CD4-positive, alpha-beta T cell (primary cell): ENCODE measurements at regions not wholly inside any gene's neighbourhood (a gene's known extent, or its start where the extent isn't known, plus 50 kb on each side); places are given as distances from the start of the nearest gene placed in this dataset.

ENCODE experiments used
- ATAC-seq: fragments of 200-7000 bp; cut with Tn5 transposase; one replicate; pipeline ENCODE4 v1.10.0; 2022; ENCODE audit warnings: mild to moderate bottlenecking; ENCODE audit not compliant: poor library complexity
- CTCF ChIA-PET: fragments of 350-600 bp; sonication (Branson Sonifier 250); formaldehyde crosslinking; loops from one replicate; lab custom pipeline; 2021; ENCODE audit warnings: antibody characterized with exemption, inconsistent platforms; lab: Charles Lee
- POLR2A ChIA-PET: fragments of 350-600 bp; sonication (Branson Sonifier 250); formaldehyde crosslinking; loops from one replicate; lab custom pipeline; 2021; ENCODE audit warnings: antibody characterized with exemption, inconsistent platforms; lab: Charles Lee
- DNase-seq, 14 experiments: peaks; one replicate each; pipeline ENCODE4 v3.0.0-alpha.2; 2013 to 2020; ENCODE audit warnings: mixed read lengths in 2 of 14
- H3K27ac ChIP-seq, 2 donors: one replicate each; pipeline versions ENCODE4 v1.5.1 to v1.7.0; 2013; ENCODE audit warnings: low read length in 2 of 2, low read depth in 1 of 2, mild to moderate bottlenecking in 1 of 2
- H3K27me3 ChIP-seq, 2 experiments: 1 replicate in 1 of 2; 2 replicates in 1 of 2; pipeline versions ENCODE4 v1.6.1 to v1.7.0; 2013; ENCODE audit warnings: low read length in 2 of 2, control low read depth in 1 of 2, mild to moderate bottlenecking in 1 of 2, moderate library complexity in 1 of 2; ENCODE audit not compliant: insufficient read depth in 2 of 2, control insufficient read depth in 1 of 2
- H3K36me3 ChIP-seq: one replicate; pipeline ENCODE4 v1.6.1; 2013; ENCODE audit warnings: low read length, control low read depth; ENCODE audit not compliant: insufficient read depth
- H3K4me1 ChIP-seq: one replicate; pipeline ENCODE4 v1.6.1; 2013; ENCODE audit warnings: low read length, control low read depth; ENCODE audit not compliant: insufficient read depth
- H3K4me3 ChIP-seq: one replicate; pipeline ENCODE4 v1.5.1; 2013; ENCODE audit warnings: mild to moderate bottlenecking, low read length, moderate library complexity
- H3K9me3 ChIP-seq, 2 experiments: 1 replicate in 1 of 2; 2 replicates in 1 of 2; pipeline versions ENCODE4 v1.6.1 to v1.7.0; 2013; ENCODE audit warnings: low read length in 2 of 2, mild to moderate bottlenecking in 2 of 2, control low read depth in 1 of 2, moderate library complexity in 1 of 2; ENCODE audit not compliant: control insufficient read depth in 1 of 2, insufficient read depth in 1 of 2
- H3K27ac Mint-ChIP-seq: one replicate; pipeline ENCODE4 v1.8.0; 2020; ENCODE audit warnings: mixed read lengths
- H3K27me3 Mint-ChIP-seq: one replicate; pipeline ENCODE4 v1.8.0; 2021; ENCODE audit warnings: mixed read lengths
- H3K36me3 Mint-ChIP-seq: one replicate; pipeline ENCODE4 v1.8.0; 2021; ENCODE audit warnings: low read depth, mixed read lengths
- H3K4me1 Mint-ChIP-seq: one replicate; pipeline ENCODE4 v1.8.0; 2021; ENCODE audit warnings: low read depth, mixed read lengths
- H3K4me3 Mint-ChIP-seq: one replicate; pipeline ENCODE4 v1.8.0; 2020; ENCODE audit warnings: mild to moderate bottlenecking, mixed read lengths
- H3K9me3 Mint-ChIP-seq: one replicate; pipeline ENCODE4 v1.8.0; 2020; ENCODE audit warnings: mixed read lengths
- CTCF ChIP-seq: fragments of 200-600 bp; IDR thresholded peaks from one replicate; pipeline ENCODE4 v1.8.0; 2022; ENCODE audit warnings: antibody characterized with exemption, mild to moderate bottlenecking
- intact Hi-C, 2 experiments: fragments of 100-400 bp; cut with DNase I in 1 of 2; cut with micrococcal nuclease in 1 of 2; formaldehyde crosslinking; loops; one replicate each; pipeline versions ENCODE4 v1.15.1 to v1.9.0; 2023 to 2025; cut with DNase I, micrococcal nuclease

- CTCF ChIA-PET = no interaction called here
- no peak overlapping the region for H3K4me3 ChIP-seq
- no peaks in the 10 kb centered on the region for H3K27me3 ChIP-seq
- H3K27ac Mint-ChIP-seq = no peak overlapping the region
- intact Hi-C loops = no loop called here
- H3K4me1 Mint-ChIP-seq = peaks cover 27% of the 10 kb centered on the region
- POLR2A ChIA-PET = interaction anchor here (1.4 kb wide), 1 partner anchor 9 kb away, joined by 3 read pairs; no protein-coding TSS in a partner anchor
- no peaks in the 10 kb centered on the region for H3K9me3 Mint-ChIP-seq
- H3K4me3 Mint-ChIP-seq = no peak overlapping the region
- no peaks in the 10 kb centered on the region for H3K9me3 ChIP-seq
- no peaks in the 10 kb centered on the region for H3K27me3 Mint-ChIP-seq
- ATAC-seq (no peak), DNase-seq (no peak)
- no peak for TF ChIP-seq CTCF
- H3K4me1 ChIP-seq = no peaks in the 10 kb centered on the region
- H3K36me3 Mint-ChIP-seq = no peaks in the 10 kb centered on the region
- no peak overlapping the region for H3K27ac ChIP-seq
- no peaks in the 10 kb centered on the region for H3K36me3 ChIP-seq
These were observed 273.3 kb downstream of the MAN2A1 start for GRCh38 chr5:109962882-109963603.

- Mint-ChIP-seq H3K27me3 (no peaks in the 10 kb centered on the region), H3K9me3 (no peaks in the 10 kb centered on the region), H3K4me1 (peaks cover 16% of the 10 kb centered on the region), H3K27ac (no peak overlapping the region), H3K36me3 (no peaks in the 10 kb centered on the region), H3K4me3 (no peak overlapping the region)
- no peaks in the 10 kb centered on the region for H3K9me3 ChIP-seq
- H3K27ac ChIP-seq = no peak overlapping the region
- H3K4me1 ChIP-seq = no peaks in the 10 kb centered on the region
- ChIA-PET CTCF (no interaction called here), POLR2A (interaction anchor here (1.4 kb wide), 1 partner anchor 10 kb away, joined by 3 read pairs; no protein-coding TSS in a partner anchor)
- TF ChIP-seq CTCF = no peak
- DNase-seq (no peak), ATAC-seq (no peak)
- H3K4me3 ChIP-seq = no peak overlapping the region
- no peaks in the 10 kb centered on the region for H3K36me3 ChIP-seq
- intact Hi-C loops = no loop called here
- H3K27me3 ChIP-seq = no peaks in the 10 kb centered on the region
These were observed 274.4 kb downstream of the MAN2A1 start for GRCh38 chr5:109964136-109964535.

- Mint-ChIP-seq H3K27ac (no peak overlapping the region), H3K36me3 (no peaks in the 10 kb centered on the region), H3K4me3 (no peak overlapping the region), H3K4me1 (peaks cover 15% of the 10 kb centered on the region), H3K27me3 (no peaks in the 10 kb centered on the region), H3K9me3 (no peaks in the 10 kb centered on the region)
- no peak overlapping the region for H3K27ac ChIP-seq
- H3K36me3 ChIP-seq = no peaks in the 10 kb centered on the region
- no peaks in the 10 kb centered on the region for H3K4me1 ChIP-seq
- TF ChIP-seq CTCF = no peak
- no peak overlapping the region for H3K4me3 ChIP-seq
- H3K9me3 ChIP-seq = no peaks in the 10 kb centered on the region
- H3K27me3 ChIP-seq = no peaks in the 10 kb centered on the region
- DNase-seq = no peak
- intact Hi-C loops = no loop called here
- POLR2A ChIA-PET = no interaction called here
- CTCF ChIA-PET = no interaction called here
- no peak for ATAC-seq
These were observed 275.9 kb downstream of the MAN2A1 start for GRCh38 chr5:109965634-109966033.
